HCT116 (cell line): ENCODE measurements at regions not wholly inside any gene's neighbourhood (a gene's known extent, or its start where the extent isn't known, plus 50 kb on each side); places are given as distances from the start of the nearest gene placed in this dataset.

Source experiments
- ATAC-seq: fragments of 200-7000 bp; cut with Tn5 transposase; 2 replicates; pipeline ENCODE4 v1.9.1; 2020; ENCODE audit warnings: mild to moderate bottlenecking, moderate library complexity
- BruUV-seq: library from RNA; stranded (reverse); fragments of 400-500 nt; replicated peaks from 2 replicates; lab custom pipeline; 2021; lab: Mats Ljungman, UMichigan
- CTCF ChIA-PET: fragments of 300-600 bp; sonication (Branson Sonifier 250); formaldehyde crosslinking; loops from one replicate; lab custom pipeline; 2021; ENCODE audit warnings: antibody characterized with exemption; lab: Charles Lee
- POLR2A ChIA-PET: fragments of 300-600, 350-600 bp; sonication (Branson Sonifier 250); formaldehyde crosslinking; loops from one replicate; lab custom pipeline; 2021; ENCODE audit warnings: antibody characterized with exemption; lab: Charles Lee
- RAD21 ChIA-PET, 2 experiments: fragments of 300-600 bp; sonication (Branson Sonifier 250); formaldehyde crosslinking; loops; one replicate each; lab custom pipeline; 2023; ENCODE audit warnings: low total read pairs in 2 of 2; ENCODE audit not compliant: uncharacterized antibody in 2 of 2, unreplicated experiment in 2 of 2, low non-redundant PET in 1 of 2; lab: Charles Lee
- DNase-seq: peaks from one replicate; pipeline ENCODE4 v3.0.0-alpha.2; 2010; ENCODE audit warnings: low read depth, low spot score
- H2AFZ ChIP-seq: fragments of 200-600 bp; shearing (Covaris generic), sonication (generic); 2 replicates; pipeline ENCODE4 v1.6.1; 2017; ENCODE audit warnings: low read depth, mixed run types, mixed read lengths, antibody characterized with exemption, low read length; ENCODE audit not compliant: poor library complexity, severe bottlenecking
- H3K27ac ChIP-seq: 2 replicates; pipeline ENCODE4 v1.5.1; 2012; ENCODE audit warnings: low read depth, low read length
- H3K27me3 ChIP-seq: fragments of 200-600 bp; sonication (generic); 2 replicates; pipeline ENCODE4 v1.6.1; 2016; ENCODE audit warnings: mixed run types, low read length, mixed read lengths; ENCODE audit not compliant: insufficient read depth
- H3K36me3 ChIP-seq, 2 experiments: fragments of 200-500 bp in 1 of 2; fragments of 200-600 bp in 1 of 2; sonication (Bioruptor generic) in 1 of 2; sonication (generic) in 1 of 2; 2 replicates each; pipeline versions ENCODE4 v1.5.1 to v1.6.1; 2014 to 2016; ENCODE audit warnings: low read length in 2 of 2, inconsistent platforms in 1 of 2, mixed read lengths in 1 of 2, mixed run types in 1 of 2; ENCODE audit not compliant: insufficient read depth in 2 of 2, control insufficient read depth in 1 of 2
- H3K4me1 ChIP-seq, 2 experiments: fragments of 200-600 bp in 1 of 2; sonication (generic) in 1 of 2; 2 replicates each; pipeline versions ENCODE4 v1.5.1 to v1.6.1; 2012 to 2017; ENCODE audit warnings: low read length in 2 of 2, inconsistent platforms in 1 of 2, mild to moderate bottlenecking in 1 of 2, mixed read lengths in 1 of 2, mixed run types in 1 of 2, moderate library complexity in 1 of 2; ENCODE audit not compliant: insufficient read depth in 2 of 2, control insufficient read depth in 1 of 2
- H3K4me2 ChIP-seq: fragments of 200-600 bp; sonication (generic); 2 replicates; pipeline ENCODE4 v1.6.1; 2017; ENCODE audit warnings: mixed run types, low read length, mixed read lengths
- H3K4me3 ChIP-seq, 2 experiments: fragments of 200-600 bp in 1 of 2; sonication (generic) in 1 of 2; replicated peaks in 1 of 2; 2 replicates each; pipeline ENCODE4 v1.5.1; 2011 to 2016; ENCODE audit warnings: low read length in 2 of 2, control low read depth in 1 of 2, low read depth in 1 of 2, mild to moderate bottlenecking in 1 of 2, mixed read lengths in 1 of 2, mixed run types in 1 of 2
- H3K79me2 ChIP-seq: fragments of 200-600 bp; sonication (generic); 2 replicates; pipeline ENCODE4 v1.6.1; 2017; ENCODE audit warnings: mild to moderate bottlenecking, mixed run types, low read length, moderate library complexity, mixed read lengths; ENCODE audit not compliant: insufficient read depth
- H3K9ac ChIP-seq: fragments of 200-600 bp; sonication (generic); 2 replicates; pipeline ENCODE4 v1.6.1; 2016; ENCODE audit warnings: low read length, mixed read lengths
- H3K9me2 ChIP-seq: fragments of 200-600 bp; sonication (generic), shearing (Covaris generic); 2 replicates; pipeline ENCODE4 v1.6.1; 2017; ENCODE audit warnings: mixed run types, mild to moderate bottlenecking, moderate library complexity; ENCODE audit not compliant: insufficient read depth
- H3K9me3 ChIP-seq, 2 experiments: fragments of 200-500 bp in 1 of 2; fragments of 200-600 bp in 1 of 2; sonication (Bioruptor generic) in 1 of 2; sonication (generic) in 1 of 2; 2 replicates each; pipeline ENCODE4 v1.6.1; 2014 to 2017; ENCODE audit warnings: low read length in 2 of 2, mixed read lengths in 2 of 2, inconsistent platforms in 1 of 2, low read depth in 1 of 2, mild to moderate bottlenecking in 1 of 2, mixed run types in 1 of 2, moderate library complexity in 1 of 2; ENCODE audit not compliant: control insufficient read depth in 1 of 2, insufficient read depth in 1 of 2
- H4K20me1 ChIP-seq: fragments of 200-600 bp; sonication (generic), shearing (Covaris generic); 2 replicates; pipeline ENCODE4 v1.6.1; 2017; ENCODE audit warnings: mixed run types, mild to moderate bottlenecking, moderate library complexity; ENCODE audit not compliant: insufficient read depth
- CBX3 ChIP-seq: IDR thresholded peaks from 2 replicates; pipeline ENCODE4 v1.6.1; 2012; ENCODE audit warnings: low read depth
- EGR1 ChIP-seq: IDR thresholded peaks from 2 replicates; pipeline ENCODE4 v1.6.1; 2012; ENCODE audit warnings: low read depth
- ELF1 ChIP-seq: IDR thresholded peaks from 2 replicates; pipeline ENCODE4 v1.6.1; 2012; ENCODE audit warnings: low read depth, borderline replicate concordance
- EZH2 ChIP-seq: fragments of 200-600 bp; sonication (generic); IDR thresholded peaks from 2 replicates; pipeline ENCODE4 v1.6.1; 2017; ENCODE audit warnings: antibody characterized with exemption, mixed run types
- EZH2phosphoT487 ChIP-seq: fragments of 200-600 bp; IDR thresholded peaks from 2 replicates; pipeline ENCODE4 v1.6.1; 2018; ENCODE audit warnings: antibody characterized with exemption, borderline replicate concordance
- FOSL1 ChIP-seq: IDR thresholded peaks from 2 replicates; pipeline ENCODE4 v1.6.1; 2012; ENCODE audit warnings: low read depth
- MAX ChIP-seq: IDR thresholded peaks from 2 replicates; pipeline ENCODE4 v1.6.1; 2012
- POLR2A ChIP-seq: IDR thresholded peaks from 2 replicates; pipeline ENCODE4 v1.7.0; 2011; ENCODE audit warnings: borderline replicate concordance; ENCODE audit not compliant: insufficient read depth, insufficient read length; ENCODE audit errors: extremely low read depth
- POLR2AphosphoS5 ChIP-seq: IDR thresholded peaks from 2 replicates; pipeline ENCODE4 v1.6.1; 2011; ENCODE audit warnings: mild to moderate bottlenecking, low read depth, low read length, moderate library complexity
- RAD21 ChIP-seq: IDR thresholded peaks from 2 replicates; pipeline ENCODE4 v1.6.1; 2012; ENCODE audit warnings: low read depth, mild to moderate bottlenecking
- SIN3A ChIP-seq: IDR thresholded peaks from 2 replicates; pipeline ENCODE4 v1.6.1; 2012; ENCODE audit warnings: low read depth
- SP1 ChIP-seq: IDR thresholded peaks from 2 replicates; pipeline ENCODE4 v1.6.1; 2012; ENCODE audit warnings: low read depth
- SRF ChIP-seq: IDR thresholded peaks from 2 replicates; pipeline ENCODE4 v1.6.1; 2012; ENCODE audit warnings: low read depth
- TCF7L2 ChIP-seq: IDR thresholded peaks from 2 replicates; pipeline ENCODE4 v1.7.0; 2011; ENCODE audit warnings: borderline replicate concordance, inconsistent platforms; ENCODE audit not compliant: insufficient read depth, insufficient read length; ENCODE audit errors: extremely low read depth
- YY1 ChIP-seq: IDR thresholded peaks from 2 replicates; pipeline ENCODE4 v1.6.1; 2011; ENCODE audit warnings: low read length, low read depth, moderate library complexity, mild to moderate bottlenecking; ENCODE audit not compliant: insufficient replicate concordance; ENCODE audit errors: extremely low read depth
- ZBTB33 ChIP-seq: IDR thresholded peaks from 2 replicates; pipeline ENCODE4 v1.6.1; 2011; ENCODE audit warnings: mild to moderate bottlenecking, low read length, moderate library complexity; ENCODE audit not compliant: insufficient replicate concordance; ENCODE audit errors: extremely low read depth
- ZFX ChIP-seq: fragments of 450-650 bp; IDR thresholded peaks from 2 replicates; pipeline ENCODE4 v1.6.1; 2017
- ZNF274 ChIP-seq: fragments of 200-500 bp; sonication (Bioruptor generic); IDR thresholded peaks from 2 replicates; pipeline ENCODE4 v1.6.1; 2014; ENCODE audit warnings: mild to moderate bottlenecking, low read depth, low read length, inconsistent platforms
- intact Hi-C: fragments of 100-400 bp; cut with micrococcal nuclease; formaldehyde crosslinking; loops from 2 replicates; pipeline ENCODE4 v1.10.0; 2022
- TF ChIP-seq, protein P1 (sequence below), 3 experiments: fragments of 200-600 bp in 1 of 3; sonication (generic) in 1 of 3; IDR thresholded peaks in 2 of 3; conservative IDR thresholded peaks in 1 of 3; 2 replicates each; pipeline ENCODE4 v1.5.1; 2012 to 2017; ENCODE audit warnings: low read depth in 2 of 3, low read length in 2 of 3, antibody characterized with exemption in 1 of 3, borderline replicate concordance in 1 of 3, control low read depth in 1 of 3, mild to moderate bottlenecking in 1 of 3, mixed read lengths in 1 of 3, mixed run types in 1 of 3, moderate library complexity in 1 of 3; ENCODE audit not compliant: insufficient read depth in 1 of 3
- TF ChIP-seq, protein P2 (sequence below): IDR thresholded peaks from 2 replicates; pipeline ENCODE4 v1.6.1; 2012

DNA sequence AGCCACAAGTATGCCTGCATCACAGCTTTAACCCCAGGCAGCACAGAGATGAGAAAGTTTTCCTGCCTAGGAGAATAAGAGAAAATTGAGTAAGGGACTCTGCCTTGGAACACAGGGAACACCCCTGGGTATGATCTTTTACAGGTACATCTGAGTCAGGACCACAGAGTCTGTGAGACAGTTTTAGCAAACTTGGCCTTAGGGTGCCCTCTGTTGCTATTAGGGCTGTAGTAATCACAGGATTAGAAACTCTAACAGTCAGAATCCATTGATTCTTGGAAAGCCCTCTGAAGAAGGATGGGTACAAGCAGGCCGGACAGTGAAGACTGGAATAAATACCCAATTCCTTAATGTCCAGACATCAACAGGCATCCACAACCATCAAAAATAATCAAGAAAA lies 989.5 kb upstream of the CDH9 start (continued):
- TF ChIP-seq TCF7L2: no peak
- no peak for TF ChIP-seq POLR2A
- TF ChIP-seq ZFX: no peak
- no peak for TF ChIP-seq EZH2phosphoT487
- no peak for TF ChIP-seq SP1
- TF ChIP-seq POLR2AphosphoS5: no peak
- TF ChIP-seq, protein P1, sequence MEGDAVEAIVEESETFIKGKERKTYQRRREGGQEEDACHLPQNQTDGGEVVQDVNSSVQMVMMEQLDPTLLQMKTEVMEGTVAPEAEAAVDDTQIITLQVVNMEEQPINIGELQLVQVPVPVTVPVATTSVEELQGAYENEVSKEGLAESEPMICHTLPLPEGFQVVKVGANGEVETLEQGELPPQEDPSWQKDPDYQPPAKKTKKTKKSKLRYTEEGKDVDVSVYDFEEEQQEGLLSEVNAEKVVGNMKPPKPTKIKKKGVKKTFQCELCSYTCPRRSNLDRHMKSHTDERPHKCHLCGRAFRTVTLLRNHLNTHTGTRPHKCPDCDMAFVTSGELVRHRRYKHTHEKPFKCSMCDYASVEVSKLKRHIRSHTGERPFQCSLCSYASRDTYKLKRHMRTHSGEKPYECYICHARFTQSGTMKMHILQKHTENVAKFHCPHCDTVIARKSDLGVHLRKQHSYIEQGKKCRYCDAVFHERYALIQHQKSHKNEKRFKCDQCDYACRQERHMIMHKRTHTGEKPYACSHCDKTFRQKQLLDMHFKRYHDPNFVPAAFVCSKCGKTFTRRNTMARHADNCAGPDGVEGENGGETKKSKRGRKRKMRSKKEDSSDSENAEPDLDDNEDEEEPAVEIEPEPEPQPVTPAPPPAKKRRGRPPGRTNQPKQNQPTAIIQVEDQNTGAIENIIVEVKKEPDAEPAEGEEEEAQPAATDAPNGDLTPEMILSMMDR (IDR thresholded peaks at IDR 0.05 in 2 of 3, conservative IDR thresholded peaks at IDR 0.05 in 1 of 3; ENCODE audit: borderline replicate concordance in 1 of 3, insufficient read depth in 1 of 3, low read depth in 2 of 3, low read length in 2 of 3): no peak
- no peak for TF ChIP-seq EGR1

- no peaks in the 10 kb centered on the region for H3K79me2 ChIP-seq
- ATAC-seq (no peak), DNase-seq (no peak)
- no peak overlapping the region for H2AFZ ChIP-seq
- RAD21 ChIA-PET: no interaction called here
- H3K9me3 ChIP-seq: peaks cover 0 to 16% of the 10 kb centered on the region in 2 experiments; a peak in 2 of 4 replicates
- POLR2A ChIA-PET: no interaction called here
- H3K4me2 ChIP-seq: no peak overlapping the region
- no peaks in the 10 kb centered on the region for H3K4me1 ChIP-seq
- intact Hi-C loops: no loop called here
- H3K36me3 ChIP-seq: no peaks in the 10 kb centered on the region
- no peak overlapping the region for H3K4me3 ChIP-seq
- H3K27me3 ChIP-seq: no peaks in the 10 kb centered on the region
- H3K9me2 ChIP-seq: no peaks in the 10 kb centered on the region
- CTCF ChIA-PET: no interaction called here
- no peak overlapping the region for H3K27ac ChIP-seq
- no TSS peak for BruUV-seq
- H4K20me1 ChIP-seq: no peaks in the 10 kb centered on the region
- H3K9ac ChIP-seq: no peak overlapping the region
- no peak for TF ChIP-seq EZH2phosphoT487
- TF ChIP-seq ELF1: no peak
- TF ChIP-seq ZNF274: no peak
- TF ChIP-seq EZH2: no peak
- no peak for TF ChIP-seq SRF
- TF ChIP-seq POLR2A: no peak
- TF ChIP-seq RAD21: no peak
- no peak for TF ChIP-seq EGR1
- TF ChIP-seq, protein P2, sequence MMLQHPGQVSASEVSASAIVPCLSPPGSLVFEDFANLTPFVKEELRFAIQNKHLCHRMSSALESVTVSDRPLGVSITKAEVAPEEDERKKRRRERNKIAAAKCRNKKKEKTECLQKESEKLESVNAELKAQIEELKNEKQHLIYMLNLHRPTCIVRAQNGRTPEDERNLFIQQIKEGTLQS: no peak
- no peak for TF ChIP-seq CBX3
- TF ChIP-seq ZFX: no peak
- no peak for TF ChIP-seq FOSL1
- no peak for TF ChIP-seq ZBTB33
- no peak for TF ChIP-seq SP1
- no peak for TF ChIP-seq TCF7L2
- TF ChIP-seq SIN3A: no peak
- no peak for TF ChIP-seq YY1
- no peak for TF ChIP-seq MAX
Observed at GRCh38 chr5:28017178-28017577, 978.8 kb upstream of the CDH9 start.
